Ascending aorta (tissue), 2 donors: ENCODE measurements at regions not wholly inside any gene's neighbourhood (a gene's known extent, or its start where the extent isn't known, plus 50 kb on each side); places are given as distances from the start of the nearest gene placed in this dataset.
A peak's percentile ranks its signal among the peaks of the same experiment; 100 is the strongest.

Source experiments
- DNase-seq, 2 donors: peaks; one replicate each; pipeline ENCODE4 v3.0.0-alpha.2; 2019; ENCODE audit warnings: low spot score in 2 of 2
- H3K27ac ChIP-seq, 2 donors: fragments of 200-600 bp; sonication (generic); one replicate each; pipeline ENCODE4 v1.5.1; 2016 to 2017; ENCODE audit warnings: mild to moderate bottlenecking in 1 of 2
- H3K27me3 ChIP-seq: fragments of 200-600 bp; sonication (generic); one replicate; pipeline ENCODE4 v1.5.1; 2017
- H3K36me3 ChIP-seq, 2 donors: fragments of 200-600 bp; sonication (generic); one replicate each; pipeline ENCODE4 v1.5.1; 2016
- H3K4me1 ChIP-seq, 2 donors: fragments of 200-600 bp; sonication (generic); one replicate each; pipeline ENCODE4 v1.5.1; 2016 to 2017; ENCODE audit warnings: mild to moderate bottlenecking in 1 of 2
- H3K4me3 ChIP-seq, 2 donors: fragments of 200-600 bp; sonication (generic); one replicate each; pipeline ENCODE4 v1.5.1; 2016 to 2017; ENCODE audit warnings: mild to moderate bottlenecking in 1 of 2
- H3K9me3 ChIP-seq, 2 donors: fragments of 200-600 bp; sonication (generic); one replicate each; pipeline ENCODE4 v1.5.1; 2016
- CTCF ChIP-seq, 3 experiments: fragments of 200-600 bp in 2 of 3; fragments of 450-650 bp in 1 of 3; sonication (generic) in 2 of 3; IDR thresholded peaks; one replicate each; pipeline ENCODE4 v1.5.1; 2016 to 2019; ENCODE audit warnings: antibody characterized with exemption in 3 of 3, mild to moderate bottlenecking in 1 of 3, moderate library complexity in 1 of 3
- intact Hi-C: fragments of 100-400 bp; cut with DNase I; formaldehyde crosslinking; loops from one replicate; pipeline ENCODE4 v1.15.1; 2023

DNA sequence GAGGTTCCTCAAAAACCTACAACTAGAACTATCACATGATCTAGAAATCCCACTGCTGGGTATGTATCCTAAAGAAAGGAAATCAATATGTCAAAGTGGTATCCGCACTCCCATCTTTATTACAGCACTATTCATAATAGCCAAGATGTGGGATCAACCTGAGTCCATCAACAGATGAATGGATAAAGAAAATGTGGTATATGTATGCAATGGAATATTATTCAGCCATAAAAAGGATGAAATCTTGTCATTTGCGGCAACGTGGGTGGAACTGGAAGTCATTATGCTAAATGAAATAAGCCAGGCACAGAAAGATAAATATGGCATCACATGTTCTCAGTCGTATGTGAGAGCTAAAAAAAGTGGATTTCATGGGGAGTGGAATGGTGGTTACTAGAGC, 77.5 kb upstream of the DIO3 start:
- H3K27me3 ChIP-seq: no peaks in the 10 kb centered on the region

GRCh38 chr14:101489092-101489760, 72.1 kb upstream of the DIO3 start:
- Histone ChIP-seq H3K27me3 (no peaks in the 10 kb centered on the region), H3K36me3 (no peaks in the 10 kb centered on the region), H3K4me3 (no peak overlapping the region), H3K9me3 (peaks cover 0 to 10% of the 10 kb centered on the region in 2 donors), H3K4me1 (no peaks in the 10 kb centered on the region), H3K27ac (no peak overlapping the region)
- intact Hi-C loops: no loop called here
- TF ChIP-seq CTCF (IDR thresholded peaks at IDR 0.05): no peak
- DNase-seq: no peak

More for the DNA sequence above, 77.5 kb upstream of the DIO3 start:
- TF ChIP-seq CTCF (IDR thresholded peaks at IDR 0.05): no peak
- H3K4me1 ChIP-seq: no peaks in the 10 kb centered on the region
- no peak overlapping the region for H3K27ac ChIP-seq
- H3K9me3 ChIP-seq: peaks cover 0 to 10% of the 10 kb centered on the region in 2 donors
- H3K4me3 ChIP-seq: no peak overlapping the region
- no peaks in the 10 kb centered on the region for H3K36me3 ChIP-seq
- DNase-seq: no peak
- intact Hi-C loops: no loop called here

DNA sequence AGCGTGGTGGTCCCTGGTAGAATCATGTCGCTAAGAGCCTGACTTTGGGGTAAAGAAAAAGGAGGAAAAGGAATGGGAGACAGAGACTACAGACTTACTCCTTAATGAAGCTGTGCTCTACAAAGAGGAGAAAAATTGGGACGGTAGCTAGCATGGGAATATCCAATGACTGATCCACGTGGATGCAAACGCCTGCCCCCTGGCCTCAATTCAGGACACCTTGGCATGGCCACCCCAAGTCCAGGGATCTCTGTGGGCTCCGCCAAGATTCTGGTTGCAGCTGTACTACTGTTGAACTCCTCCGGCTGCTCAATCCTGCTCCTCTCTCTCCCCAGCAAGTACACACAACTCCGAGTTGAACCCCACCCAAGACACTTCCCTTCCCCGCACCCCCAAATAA, 70.5 kb upstream of the DIO3 start:
- intact Hi-C loops: no loop called here

DNA sequence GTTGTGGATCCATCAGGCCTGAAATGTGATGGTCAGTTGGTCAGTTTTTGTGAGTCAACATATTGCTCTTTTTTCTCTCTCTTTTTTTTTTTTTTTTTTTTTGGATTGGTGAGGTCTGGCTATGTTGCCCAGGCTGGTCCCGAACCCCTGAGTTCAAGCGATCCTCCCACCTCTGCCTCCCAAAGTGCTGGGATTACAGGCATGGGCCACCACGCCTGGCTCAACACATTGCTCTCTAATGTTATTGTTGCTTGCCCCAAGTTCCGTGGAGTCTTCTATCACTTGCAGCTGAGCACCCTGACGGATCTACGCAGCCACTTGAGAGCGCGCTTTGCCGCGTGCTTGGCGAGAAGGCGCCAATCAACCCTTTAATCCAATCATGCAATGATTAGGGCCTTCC, 69.5 kb upstream of the DIO3 start:
- intact Hi-C loops: no loop called here
- H3K4me1 ChIP-seq: no peaks in the 10 kb centered on the region
- DNase-seq: peak in 1 of 2 donors; percentile 35
- H3K27ac ChIP-seq: no peak overlapping the region
- H3K9me3 ChIP-seq: no peaks in the 10 kb centered on the region
- no peak for TF ChIP-seq CTCF (IDR thresholded peaks at IDR 0.05)
- H3K27me3 ChIP-seq: no peaks in the 10 kb centered on the region
- H3K36me3 ChIP-seq: no peaks in the 10 kb centered on the region
- no peak overlapping the region for H3K4me3 ChIP-seq

More for the DNA sequence above, 70.5 kb upstream of the DIO3 start:
- no peak for TF ChIP-seq CTCF (IDR thresholded peaks at IDR 0.05)
- Histone ChIP-seq H3K36me3 (no peaks in the 10 kb centered on the region), H3K27ac (no peak overlapping the region), H3K4me1 (no peaks in the 10 kb centered on the region), H3K9me3 (peaks cover 0 to 10% of the 10 kb centered on the region in 2 donors), H3K4me3 (no peak overlapping the region), H3K27me3 (no peaks in the 10 kb centered on the region)
- DNase-seq: peak in 1 of 2 donors; percentile 40

- Histone ChIP-seq H3K27ac (no peak overlapping the region), H3K4me3 (no peak overlapping the region), H3K4me1 (no peaks in the 10 kb centered on the region), H3K36me3 (no peaks in the 10 kb centered on the region), H3K9me3 (no peaks in the 10 kb centered on the region), H3K27me3 (no peaks in the 10 kb centered on the region)
- peak in 1 of 2 donors; percentile 50 for DNase-seq
- intact Hi-C loops: no loop called here
- TF ChIP-seq CTCF (IDR thresholded peaks at IDR 0.05): no peak
Observed at GRCh38 chr14:101492716-101493115, 68.6 kb upstream of the DIO3 start.

DNA sequence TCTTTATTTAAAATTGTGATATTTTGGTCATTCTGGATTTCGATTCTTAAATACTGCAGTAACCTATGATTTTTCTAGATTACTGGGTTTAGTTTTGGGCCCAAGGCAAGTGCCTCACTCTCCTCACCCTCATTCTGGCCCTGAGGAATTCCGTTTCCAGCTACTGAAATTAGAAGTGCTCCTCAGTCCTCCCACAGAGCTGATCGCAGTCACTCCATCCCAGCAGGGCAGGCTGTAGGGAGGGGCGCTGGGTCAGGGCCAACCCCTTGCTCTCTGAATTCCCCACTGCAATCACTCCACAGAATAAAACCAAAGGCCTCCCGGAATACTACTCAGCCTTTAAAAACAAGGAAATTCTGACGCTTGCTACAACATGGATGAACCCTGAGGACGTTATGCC, 66.5 kb upstream of the DIO3 start:
- intact Hi-C loops: no loop called here
- H3K4me1 ChIP-seq: no peaks in the 10 kb centered on the region
- DNase-seq: no peak
- TF ChIP-seq CTCF (IDR thresholded peaks at IDR 0.05): no peak
- no peak overlapping the region for H3K27ac ChIP-seq
- no peaks in the 10 kb centered on the region for H3K9me3 ChIP-seq
- H3K4me3 ChIP-seq: no peak overlapping the region
- no peaks in the 10 kb centered on the region for H3K27me3 ChIP-seq
- no peaks in the 10 kb centered on the region for H3K36me3 ChIP-seq
